GM12878 (cell line): ENCODE measurements at regions not wholly inside any gene's neighbourhood (a gene's known extent, or its start where the extent isn't known, plus 50 kb on each side); places are given as distances from the start of the nearest gene placed in this dataset.
A peak's percentile ranks its signal among the peaks of the same experiment; 100 is the strongest.

Experiments
- ATAC-seq: fragments of 200-7000 bp; cut with Tn5 transposase; 3 replicates; pipeline ENCODE4 v1.9.1; 2020; ENCODE audit warnings: mild to moderate bottlenecking, moderate library complexity
- BruUV-seq: library from RNA; stranded (reverse); fragments of 400-500 nt; replicated peaks from 2 replicates; lab custom pipeline; 2021; lab: Mats Ljungman, UMichigan
- CTCF ChIA-PET: fragments of 300-600 bp; sonication (Branson Sonifier 250); formaldehyde crosslinking; extraction: SDS; loops from one replicate; lab custom pipeline; 2021; ENCODE audit warnings: inconsistent platforms; lab: Yijun Ruan, JAX
- POLR2A ChIA-PET: fragments of 350-600 bp; formaldehyde crosslinking; extraction: SDS; loops from one replicate; lab custom pipeline; 2021; ENCODE audit warnings: inconsistent platforms; lab: Charles Lee
- RAD21 ChIA-PET: fragments of 300-600 bp; sonication (Branson Sonifier 250); formaldehyde crosslinking; loops from one replicate; lab custom pipeline; 2023; ENCODE audit warnings: antibody characterized with exemption; ENCODE audit not compliant: unreplicated experiment; lab: Charles Lee
- SMC1A ChIA-PET: fragments of 300-600 bp; sonication (Branson Sonifier 250); formaldehyde crosslinking; loops from one replicate; lab custom pipeline; 2023; ENCODE audit not compliant: unreplicated experiment, uncharacterized antibody; lab: Charles Lee
- DNase-seq: peaks from one replicate; pipeline ENCODE4 v3.0.0-alpha.2; 2011; ENCODE audit warnings: low read depth, low spot score
- FAIRE-seq: peaks from 3 replicates; lab custom pipeline; 2011; peaks lifted over from hg19 to GRCh38; lab: Jason Lieb, UNC
- H2AFZ ChIP-seq: 2 replicates; pipeline ENCODE4 v1.6.0; 2011; ENCODE audit warnings: low read depth, low read length, control low read depth; ENCODE audit not compliant: control insufficient read depth
- H3K27ac ChIP-seq: 2 replicates; pipeline ENCODE4 v1.5.1; 2011; ENCODE audit warnings: control low read depth; ENCODE audit not compliant: control insufficient read depth, insufficient read depth
- H3K27me3 ChIP-seq, 2 experiments: replicated peaks in 1 of 2; 2 replicates each; pipeline versions ENCODE4 v1.6.0 to v1.6.1; 2011; ENCODE audit warnings: low read length in 1 of 2; ENCODE audit not compliant: control insufficient read depth in 2 of 2, insufficient read depth in 2 of 2
- H3K36me3 ChIP-seq, 2 experiments: 2 replicates each; pipeline ENCODE4 v1.5.1; 2011; ENCODE audit warnings: low read length in 1 of 2; ENCODE audit not compliant: control insufficient read depth in 2 of 2, insufficient read depth in 2 of 2
- H3K4me1 ChIP-seq: 2 replicates; pipeline ENCODE4 v1.6.1; 2011; ENCODE audit warnings: mild to moderate bottlenecking, low read length, moderate library complexity, mixed read lengths; ENCODE audit not compliant: control insufficient read depth, insufficient read depth
- H3K4me2 ChIP-seq: 2 replicates; pipeline ENCODE4 v1.6.0; 2011; ENCODE audit warnings: control low read depth; ENCODE audit not compliant: control insufficient read depth, insufficient read depth
- H3K4me3 ChIP-seq: fragments of 200-600 bp; sonication (generic); 2 replicates; pipeline ENCODE4 v1.5.1; 2016
- H3K79me2 ChIP-seq: 2 replicates; pipeline ENCODE4 v1.6.0; 2011; ENCODE audit warnings: low read length; ENCODE audit not compliant: control insufficient read depth, insufficient read depth
- H3K9ac ChIP-seq: 2 replicates; pipeline ENCODE4 v1.8.0; 2011; ENCODE audit warnings: low read length, control low read depth, mixed read lengths; ENCODE audit not compliant: control insufficient read depth, insufficient read depth
- H3K9me3 ChIP-seq: replicated peaks from 3 replicates; pipeline ENCODE4 v1.5.1; 2011; ENCODE audit warnings: mild to moderate bottlenecking, low read length; ENCODE audit not compliant: control insufficient read depth, insufficient read depth
- H4K20me1 ChIP-seq: 2 replicates; pipeline ENCODE4 v1.6.0; 2011; ENCODE audit not compliant: control insufficient read depth, insufficient read depth
- EED ChIP-seq: sonication (generic); IDR thresholded peaks from 2 replicates; pipeline ENCODE4 v1.6.1; 2016; ENCODE audit warnings: antibody characterized with exemption, low read depth
- HDGF ChIP-seq: fragments of 450-650 bp; IDR thresholded peaks from 2 replicates; pipeline ENCODE4 v1.6.1; 2016; ENCODE audit warnings: antibody characterized with exemption
- IKZF2 ChIP-seq, 2 experiments: fragments of 450-650 bp; IDR thresholded peaks; 2 replicates each; pipeline ENCODE4 v1.6.1; 2017; ENCODE audit warnings: mild to moderate bottlenecking in 2 of 2, moderate library complexity in 2 of 2
- NBN ChIP-seq: fragments of 450-650 bp; IDR thresholded peaks from 2 replicates; pipeline ENCODE4 v1.6.1; 2016
- PAX8 ChIP-seq: fragments of 450-650 bp; IDR thresholded peaks from 2 replicates; pipeline ENCODE4 v1.6.1; 2017; ENCODE audit warnings: mild to moderate bottlenecking, moderate library complexity
- RAD21 ChIP-seq: IDR thresholded peaks from 2 replicates; pipeline ENCODE4 v1.6.1; 2011; ENCODE audit warnings: mild to moderate bottlenecking, low read depth, low read length, moderate library complexity; ENCODE audit not compliant: insufficient read depth
- RELA ChIP-seq: fragments of 450-650 bp; IDR thresholded peaks from 2 replicates; pipeline ENCODE4 v1.8.0; 2014; ENCODE audit warnings: borderline replicate concordance; ENCODE audit not compliant: partially characterized antibody
- SKIL ChIP-seq: fragments of 450-650 bp; IDR thresholded peaks from 2 replicates; pipeline ENCODE4 v1.6.1; 2017; ENCODE audit warnings: mild to moderate bottlenecking, low read depth, inconsistent platforms; ENCODE audit not compliant: poor library complexity, severe bottlenecking
- SMC3 ChIP-seq: IDR thresholded peaks from 2 replicates; pipeline ENCODE4 v1.6.1; 2011; ENCODE audit warnings: low read length, improper control_type of control experiment, borderline replicate concordance
- STAT1 ChIP-seq: fragments of 450-650 bp; conservative IDR thresholded peaks from 2 replicates; pipeline ENCODE4 v1.6.1; 2014; ENCODE audit warnings: antibody characterized with exemption, mild to moderate bottlenecking
- TAF1 ChIP-seq: IDR thresholded peaks from 2 replicates; pipeline ENCODE4 v1.6.1; 2011; ENCODE audit warnings: mild to moderate bottlenecking, low read depth, low read length, borderline replicate concordance
- WGBS: methylation state at CpG from one replicate; pipeline ENCODE4 v1.1.6; 2016; ENCODE audit warnings: low lambda C conversion rate; ENCODE audit not compliant: insufficient replicate concordance, insufficient coverage; ENCODE audit errors: missing lambda C conversion rate; 5-methylcytosine and 5-hydroxymethylcytosine counted together
- in situ Hi-C: fragments of 300-500 bp; cut with MboI; formaldehyde crosslinking; loops from 9 replicates; pipeline ENCODE4 v1.14.3; 2018; ENCODE audit warnings: mixed read lengths
- intact Hi-C: fragments of 100-400 bp; cut with micrococcal nuclease; formaldehyde crosslinking; loops from one replicate; pipeline ENCODE4 v1.14.2; 2022; ENCODE audit not compliant: unreplicated experiment
- TF ChIP-seq, protein P1 (sequence below), 3 experiments: IDR thresholded peaks in 2 of 3; conservative IDR thresholded peaks in 1 of 3; 2 replicates each; pipeline ENCODE4 v1.5.1; 2011; ENCODE audit warnings: low read depth in 3 of 3, low read length in 3 of 3, mild to moderate bottlenecking in 3 of 3, control low read depth in 2 of 3, moderate library complexity in 2 of 3, inconsistent platforms in 1 of 3, mixed read lengths in 1 of 3; ENCODE audit not compliant: control insufficient read depth in 2 of 3, insufficient read depth in 1 of 3; ENCODE audit errors: extremely low read depth in 1 of 3
- TF ChIP-seq, protein P2 (sequence below): fragments of 450-650 bp; IDR thresholded peaks from 2 replicates; pipeline ENCODE4 v1.6.1; 2018; ENCODE audit warnings: borderline replicate concordance, mild to moderate bottlenecking; ENCODE audit not compliant: partially characterized antibody

DNA sequence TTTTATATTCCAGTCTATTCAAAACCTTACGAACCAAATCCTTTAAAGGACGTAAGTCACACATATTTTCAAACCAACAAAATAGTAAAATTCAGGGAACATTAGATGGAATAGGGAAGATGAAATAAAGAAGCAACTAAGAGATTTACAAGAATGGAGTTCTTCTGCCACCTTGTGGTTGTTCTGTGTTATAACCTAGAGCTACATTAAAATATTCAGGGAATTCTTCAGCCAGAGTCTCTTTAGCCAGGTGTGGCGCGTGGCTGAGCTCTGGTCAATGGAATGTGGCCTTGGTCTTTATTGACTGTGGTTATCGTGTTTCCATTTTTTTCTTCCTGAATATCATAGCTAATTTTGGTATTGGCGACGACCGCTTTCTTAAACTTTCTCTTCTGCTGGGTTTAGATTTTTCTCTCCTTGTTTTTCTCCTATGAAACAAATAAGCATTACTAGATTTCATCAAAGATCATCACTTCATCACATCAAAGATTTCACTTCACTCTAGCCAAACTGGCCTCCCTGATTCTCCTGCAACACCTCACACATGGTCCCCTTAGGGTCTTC lies 221.3 kb downstream of the MRPL39 start:
- H3K27ac ChIP-seq: no peak overlapping the region
- H3K27me3 ChIP-seq: no peaks in the 10 kb centered on the region
- no peak overlapping the region for H3K4me2 ChIP-seq
- 13% methylated on average over 8 of the region's 8 CpGs for WGBS
- intact Hi-C loops (loop anchor here (1.0 to 10.0 kb wide), 6 partner anchors 89 to 490 kb away; no protein-coding TSS in a partner anchor), in situ Hi-C loops (loop anchor here (10.0 kb wide), 1 partner anchor 341 kb away; no protein-coding TSS in a partner anchor)
- H3K36me3 ChIP-seq: no peaks in the 10 kb centered on the region
- POLR2A ChIA-PET: no interaction called here
- FAIRE-seq (peak; percentile 49), DNase-seq (no peak), ATAC-seq (peak; percentile 54)
- H3K4me3 ChIP-seq: no peak overlapping the region
- CTCF ChIA-PET: interaction anchor here (0.6 to 5.2 kb wide), 45 partner anchors 10 to 1534 kb away, joined by 3 to 72 read pairs (median 4); no protein-coding TSS in a partner anchor
- peaks cover 11% of the 10 kb centered on the region; the same call in 1 of the 2 replicates for H3K4me1 ChIP-seq
- H3K79me2 ChIP-seq: peaks cover 7% of the 10 kb centered on the region
- TF ChIP-seq, protein P1, sequence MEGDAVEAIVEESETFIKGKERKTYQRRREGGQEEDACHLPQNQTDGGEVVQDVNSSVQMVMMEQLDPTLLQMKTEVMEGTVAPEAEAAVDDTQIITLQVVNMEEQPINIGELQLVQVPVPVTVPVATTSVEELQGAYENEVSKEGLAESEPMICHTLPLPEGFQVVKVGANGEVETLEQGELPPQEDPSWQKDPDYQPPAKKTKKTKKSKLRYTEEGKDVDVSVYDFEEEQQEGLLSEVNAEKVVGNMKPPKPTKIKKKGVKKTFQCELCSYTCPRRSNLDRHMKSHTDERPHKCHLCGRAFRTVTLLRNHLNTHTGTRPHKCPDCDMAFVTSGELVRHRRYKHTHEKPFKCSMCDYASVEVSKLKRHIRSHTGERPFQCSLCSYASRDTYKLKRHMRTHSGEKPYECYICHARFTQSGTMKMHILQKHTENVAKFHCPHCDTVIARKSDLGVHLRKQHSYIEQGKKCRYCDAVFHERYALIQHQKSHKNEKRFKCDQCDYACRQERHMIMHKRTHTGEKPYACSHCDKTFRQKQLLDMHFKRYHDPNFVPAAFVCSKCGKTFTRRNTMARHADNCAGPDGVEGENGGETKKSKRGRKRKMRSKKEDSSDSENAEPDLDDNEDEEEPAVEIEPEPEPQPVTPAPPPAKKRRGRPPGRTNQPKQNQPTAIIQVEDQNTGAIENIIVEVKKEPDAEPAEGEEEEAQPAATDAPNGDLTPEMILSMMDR (IDR thresholded peaks at IDR 0.05 in 2 of 3, conservative IDR thresholded peaks at IDR 0.05 in 1 of 3; ENCODE audit: control insufficient read depth in 2 of 3, extremely low read depth in 1 of 3, insufficient read depth in 1 of 3, low read depth in 3 of 3, low read length in 3 of 3): peak; percentile 58 to 68 (median 66); a peak in 5 of 6 replicates
- TF ChIP-seq SMC3 (peak; percentile 66), PAX8 (no peak), RAD21 (peak; percentile 85), HDGF (0 out of 2 replicates have a peak, but pooled peaks have one; percentile 29), RELA (no peak), TAF1 (no peak), IKZF2 (IDR thresholded peaks at IDR 0.05) (0 out of 4 replicates have a peak, but pooled peaks of 1 of the 2 experiments have one; percentile 27), SKIL (peak; percentile 16), STAT1 (0 out of 2 replicates have a peak, but pooled peaks have one; percentile 65), EED (0 out of 2 replicates have a peak, but pooled peaks have one; percentile 34), NBN (0 out of 2 replicates have a peak, but pooled peaks have one; percentile 23)
- TF ChIP-seq, protein P2, sequence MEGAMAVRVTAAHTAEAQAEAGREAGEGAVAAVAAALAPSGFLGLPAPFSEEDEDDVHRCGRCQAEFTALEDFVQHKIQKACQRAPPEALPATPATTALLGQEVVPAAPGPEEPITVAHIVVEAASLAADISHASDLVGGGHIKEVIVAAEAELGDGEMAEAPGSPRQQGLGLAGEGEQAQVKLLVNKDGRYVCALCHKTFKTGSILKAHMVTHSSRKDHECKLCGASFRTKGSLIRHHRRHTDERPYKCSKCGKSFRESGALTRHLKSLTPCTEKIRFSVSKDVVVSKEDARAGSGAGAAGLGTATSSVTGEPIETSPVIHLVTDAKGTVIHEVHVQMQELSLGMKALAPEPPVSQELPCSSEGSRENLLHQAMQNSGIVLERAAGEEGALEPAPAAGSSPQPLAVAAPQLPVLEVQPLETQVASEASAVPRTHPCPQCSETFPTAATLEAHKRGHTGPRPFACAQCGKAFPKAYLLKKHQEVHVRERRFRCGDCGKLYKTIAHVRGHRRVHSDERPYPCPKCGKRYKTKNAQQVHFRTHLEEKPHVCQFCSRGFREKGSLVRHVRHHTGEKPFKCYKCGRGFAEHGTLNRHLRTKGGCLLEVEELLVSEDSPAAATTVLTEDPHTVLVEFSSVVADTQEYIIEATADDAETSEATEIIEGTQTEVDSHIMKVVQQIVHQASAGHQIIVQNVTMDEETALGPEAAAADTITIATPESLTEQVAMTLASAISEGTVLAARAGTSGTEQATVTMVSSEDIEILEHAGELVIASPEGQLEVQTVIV: no peak
- H3K9ac ChIP-seq: no peak overlapping the region
- H4K20me1 ChIP-seq: no peaks in the 10 kb centered on the region
- no peak overlapping the region; the same call in 1 of the 2 replicates for H2AFZ ChIP-seq
- no TSS peak for BruUV-seq
- H3K9me3 ChIP-seq: no peaks in the 10 kb centered on the region; the same call in 2 of the 3 replicates
- SMC1A ChIA-PET: interaction anchor here (0.6 to 5.4 kb wide), 30 partner anchors 10 to 1011 kb away, joined by 3 to 69 read pairs (median 4); no protein-coding TSS in a partner anchor
- RAD21 ChIA-PET: interaction anchor here (0.7 to 3.8 kb wide), 22 partner anchors 10 to 496 kb away, joined by 3 to 32 read pairs (median 4); no protein-coding TSS in a partner anchor
